H1 (cell line): ENCODE measurements at regions not wholly inside any gene's neighbourhood (a gene's known extent, or its start where the extent isn't known, plus 50 kb on each side); places are given as distances from the start of the nearest gene placed in this dataset.

Experiments
- CTCF ChIA-PET: fragments of 300-600 bp; sonication (Branson Sonifier 250); formaldehyde crosslinking; loops from one replicate; lab custom pipeline; 2021; ENCODE audit not compliant: partially characterized antibody; lab: Charles Lee
- POLR2A ChIA-PET: fragments of 300-600 bp; sonication (Branson Sonifier 250); formaldehyde crosslinking; loops from one replicate; lab custom pipeline; 2021; ENCODE audit warnings: inconsistent platforms; ENCODE audit not compliant: partially characterized antibody; lab: Charles Lee
- DNase-seq, 2 experiments: peaks; one replicate each; pipeline versions ENCODE4 v3.0.0 to v3.0.0-alpha.2; 2010 to 2022; ENCODE audit warnings: low spot score in 2 of 2, low read depth in 1 of 2, mixed read lengths in 1 of 2
- FAIRE-seq: peaks from 2 replicates; lab custom pipeline; 2011; peaks lifted over from hg19 to GRCh38; lab: Jason Lieb, UNC
- H2AFZ ChIP-seq: 2 replicates; pipeline ENCODE4 v1.8.1; 2012; ENCODE audit warnings: low read length, inconsistent platforms
- H2AK5ac ChIP-seq: 2 replicates; pipeline ENCODE4 v1.6.1; 2013; ENCODE audit warnings: low read depth, low read length
- H2BK120ac ChIP-seq: replicated peaks from 2 replicates; pipeline ENCODE3; 2013; ENCODE audit warnings: low read depth, low read length, inconsistent platforms
- H2BK12ac ChIP-seq: 2 replicates; pipeline ENCODE4 v1.6.1; 2013; ENCODE audit warnings: low read depth, low read length
- H2BK15ac ChIP-seq: 2 replicates; pipeline ENCODE4 v1.6.1; 2013; ENCODE audit warnings: low read length
- H2BK20ac ChIP-seq: 2 replicates; pipeline ENCODE4 v1.6.1; 2013; ENCODE audit warnings: low read length
- H2BK5ac ChIP-seq: 2 replicates; pipeline ENCODE4 v1.6.1; 2013; ENCODE audit warnings: low read depth, low read length
- H3K14ac ChIP-seq: 2 replicates; pipeline ENCODE4 v1.6.1; 2013; ENCODE audit warnings: inconsistent platforms; ENCODE audit not compliant: insufficient read length
- H3K18ac ChIP-seq: 2 replicates; pipeline ENCODE4 v1.6.1; 2013; ENCODE audit warnings: low read length; ENCODE audit errors: extremely low read depth
- H3K23ac ChIP-seq: 2 replicates; pipeline ENCODE4 v1.6.1; 2013; ENCODE audit warnings: inconsistent platforms; ENCODE audit not compliant: insufficient read length
- H3K23me2 ChIP-seq: 2 replicates; pipeline ENCODE4 v1.6.1; 2013; ENCODE audit warnings: low read depth, low read length
- H3K27ac ChIP-seq: 2 replicates; pipeline ENCODE4 v1.6.1; 2011; ENCODE audit warnings: low read depth, low read length, inconsistent platforms
- H3K27me3 ChIP-seq, 4 experiments: replicated peaks in 1 of 4; 1 replicate in 1 of 4; 2 replicates in 3 of 4; pipeline versions ENCODE4 v1.6.1 to v1.8.1; 2011 to 2013; ENCODE audit warnings: low read length in 3 of 4, mild to moderate bottlenecking in 3 of 4, inconsistent platforms in 2 of 4, mixed read lengths in 2 of 4, moderate library complexity in 1 of 4; ENCODE audit not compliant: control insufficient read depth in 3 of 4, insufficient read depth in 3 of 4; ENCODE audit errors: extremely low read depth in 1 of 4
- H3K36me3 ChIP-seq, 4 experiments: 2 replicates each; pipeline versions ENCODE4 v1.6.1 to v1.8.1; 2011 to 2013; ENCODE audit warnings: mild to moderate bottlenecking in 4 of 4, low read length in 3 of 4, moderate library complexity in 2 of 4, control low read depth in 1 of 4, inconsistent platforms in 1 of 4; ENCODE audit not compliant: insufficient read depth in 4 of 4, control insufficient read depth in 2 of 4
- H3K4ac ChIP-seq: replicated peaks from 2 replicates; pipeline ENCODE3; 2013; ENCODE audit warnings: low read length, low read depth, mixed read lengths, inconsistent platforms; ENCODE audit not compliant: insufficient read length
- H3K4me1 ChIP-seq, 4 experiments: replicated peaks in 1 of 4; 1 replicate in 1 of 4; 2 replicates in 3 of 4; pipeline versions ENCODE4 v1.6.1 to v1.8.1; 2011 to 2013; ENCODE audit warnings: low read length in 3 of 4, inconsistent platforms in 2 of 4, mixed read lengths in 1 of 4; ENCODE audit not compliant: insufficient read depth in 4 of 4, control insufficient read depth in 3 of 4
- H3K4me2 ChIP-seq, 2 experiments: 2 replicates each; pipeline versions ENCODE4 v1.6.1 to v1.8.1; 2011 to 2013; ENCODE audit warnings: low read depth in 2 of 2, low read length in 2 of 2, control low read depth in 1 of 2, inconsistent platforms in 1 of 2, mild to moderate bottlenecking in 1 of 2; ENCODE audit not compliant: insufficient read depth in 1 of 2
- H3K4me3 ChIP-seq, 4 experiments: fragments of 200-600, 300-600 bp in 1 of 4; sonication (generic), shearing (Covaris generic), sonication (Bioruptor Twin) in 1 of 4; 2 replicates each; pipeline versions ENCODE4 v1.5.1 to v1.8.1; 2011 to 2016; ENCODE audit warnings: low read length in 4 of 4, low read depth in 3 of 4, control low read depth in 2 of 4, inconsistent platforms in 2 of 4, mild to moderate bottlenecking in 2 of 4, mixed read lengths in 1 of 4, moderate library complexity in 1 of 4; ENCODE audit not compliant: insufficient read depth in 2 of 4; ENCODE audit errors: extremely low read depth in 1 of 4
- H3K56ac ChIP-seq: replicated peaks from 2 replicates; pipeline ENCODE3; 2013; ENCODE audit warnings: low read depth, mild to moderate bottlenecking, mixed read lengths, low read length, inconsistent platforms; ENCODE audit not compliant: insufficient read length
- H3K79me1 ChIP-seq: 2 replicates; pipeline ENCODE4 v1.6.1; 2013; ENCODE audit warnings: low read depth, low read length, control low read depth
- H3K79me2 ChIP-seq, 2 experiments: 2 replicates each; pipeline versions ENCODE4 v1.6.1 to v1.8.1; 2012 to 2013; ENCODE audit warnings: low read length in 2 of 2, mild to moderate bottlenecking in 2 of 2, inconsistent platforms in 1 of 2; ENCODE audit not compliant: insufficient read depth in 2 of 2, control insufficient read depth in 1 of 2
- H3K9ac ChIP-seq, 4 experiments: replicated peaks in 1 of 4; 1 replicate in 1 of 4; 2 replicates in 3 of 4; pipeline versions ENCODE4 v1.6.1 to v1.8.1; 2011 to 2013; ENCODE audit warnings: low read depth in 3 of 4, low read length in 3 of 4, control low read depth in 2 of 4, mild to moderate bottlenecking in 2 of 4, moderate library complexity in 2 of 4, inconsistent platforms in 1 of 4; ENCODE audit errors: extremely low read depth in 1 of 4
- H3K9me3 ChIP-seq, 2 experiments: 2 replicates each; pipeline versions ENCODE4 v1.6.1 to v1.8.1; 2012 to 2013; ENCODE audit warnings: mild to moderate bottlenecking in 2 of 2, moderate library complexity in 2 of 2, control low read depth in 1 of 2, inconsistent platforms in 1 of 2, low read depth in 1 of 2, low read length in 1 of 2, mixed read lengths in 1 of 2; ENCODE audit not compliant: insufficient read depth in 2 of 2
- H4K20me1 ChIP-seq, 2 experiments: replicated peaks in 1 of 2; 2 replicates each; pipeline versions ENCODE3 to v1.8.1; 2011 to 2013; ENCODE audit warnings: inconsistent platforms in 2 of 2, low read length in 2 of 2, mild to moderate bottlenecking in 1 of 2; ENCODE audit not compliant: insufficient read depth in 2 of 2, control insufficient read depth in 1 of 2
- H4K5ac ChIP-seq: 2 replicates; pipeline ENCODE4 v1.6.1; 2013; ENCODE audit warnings: low read length, low read depth, mixed read lengths, inconsistent platforms; ENCODE audit not compliant: insufficient read length
- H4K8ac ChIP-seq: 2 replicates; pipeline ENCODE4 v1.8.0; 2013; ENCODE audit warnings: mild to moderate bottlenecking, moderate library complexity, low read length, inconsistent platforms; ENCODE audit not compliant: insufficient read depth; ENCODE audit errors: extremely low read depth
- H4K91ac ChIP-seq: replicated peaks from 2 replicates; pipeline ENCODE3; 2013; ENCODE audit warnings: low read length, mixed read lengths, inconsistent platforms; ENCODE audit not compliant: insufficient read length
- ATF3 ChIP-seq: IDR thresholded peaks from 2 replicates; pipeline ENCODE4 v1.6.1; 2011; ENCODE audit warnings: low read depth, mild to moderate bottlenecking, low read length; ENCODE audit not compliant: insufficient read depth
- CBX5 ChIP-seq: fragments of 300-800, 300-1000 bp; sonication (generic); IDR thresholded peaks from 2 replicates; pipeline ENCODE4 v1.7.1; 2016; ENCODE audit warnings: antibody characterized with exemption, low read length, low read depth
- CBX8 ChIP-seq: fragments of 300-800, 300-1000 bp; sonication (generic); IDR thresholded peaks from 2 replicates; pipeline ENCODE4 v1.7.1; 2016; ENCODE audit warnings: low read depth, low read length, borderline replicate concordance
- CEBPB ChIP-seq: IDR thresholded peaks from 2 replicates; pipeline ENCODE4 v1.6.1; 2012; ENCODE audit warnings: low read depth, low read length
- CHD2 ChIP-seq: IDR thresholded peaks from 2 replicates; pipeline ENCODE4 v1.6.1; 2012; ENCODE audit warnings: low read length, improper control_type of control experiment
- E2F6 ChIP-seq: IDR thresholded peaks from 2 replicates; pipeline ENCODE4 v1.6.1; 2012; ENCODE audit warnings: inconsistent platforms
- EGR1 ChIP-seq: IDR thresholded peaks from 2 replicates; pipeline ENCODE4 v1.6.1; 2011; ENCODE audit warnings: low read depth, low read length, borderline replicate concordance
- GABPA ChIP-seq: IDR thresholded peaks from 2 replicates; pipeline ENCODE4 v1.6.1; 2011; ENCODE audit warnings: mild to moderate bottlenecking, low read length, moderate library complexity, borderline replicate concordance; ENCODE audit not compliant: insufficient read depth
- SP2 ChIP-seq: IDR thresholded peaks from 2 replicates; pipeline ENCODE4 v1.6.1; 2012; ENCODE audit warnings: mild to moderate bottlenecking, low read length, inconsistent platforms
- SUZ12 ChIP-seq: fragments of 200-600 bp; sonication (generic); IDR thresholded peaks from 2 replicates; pipeline ENCODE4 v1.6.1; 2012; ENCODE audit warnings: mild to moderate bottlenecking, inconsistent platforms, low read length, moderate library complexity, mixed read lengths
- YY1 ChIP-seq: IDR thresholded peaks from 2 replicates; pipeline ENCODE4 v1.6.1; 2011; ENCODE audit warnings: low read depth, mild to moderate bottlenecking, low read length
- WGBS, 2 experiments: shearing (Covaris generic) in 1 of 2; methylation state at CpG; one replicate each; pipeline versions ENCODE4 v1.1.6 to v1.1.7; 2013 to 2015; ENCODE audit warnings: low lambda C conversion rate in 2 of 2, mixed read lengths in 2 of 2, inconsistent platforms in 1 of 2, low coverage in 1 of 2, missing lambda C conversion rate in 1 of 2; ENCODE audit not compliant: insufficient replicate concordance in 2 of 2, insufficient coverage in 1 of 2, insufficient read length in 1 of 2; ENCODE audit errors: extremely low coverage in 1 of 2, missing lambda C conversion rate in 1 of 2; 5-methylcytosine and 5-hydroxymethylcytosine counted together

- Histone ChIP-seq H2AFZ (no peak overlapping the region), H3K9ac (no peak overlapping the region), H3K4me3 (no peak overlapping the region), H3K36me3 (peaks cover 0 to 6% (median 0%) of the 10 kb centered on the region in 4 experiments; a peak in 2 of 8 replicates), H3K4me1 (peaks cover 18 to 43% (median 30%) of the 10 kb centered on the region in 4 experiments), H3K9me3 (peaks cover 7 to 9% of the 10 kb centered on the region in 2 experiments), H2BK15ac (0 out of 2 replicates have a peak overlapping the region, but pooled peaks have one; percentile 18), H4K20me1 (no peaks in the 10 kb centered on the region), H3K79me1 (no peaks in the 10 kb centered on the region), H3K27ac (no peak overlapping the region), H2BK20ac (peak overlapping the region; percentile 52; the same call in 1 of the 2 replicates), H2BK120ac (no peak overlapping the region), H3K4ac (no peak overlapping the region), H4K91ac (no peak overlapping the region), H3K23me2 (0 out of 2 replicates have a peak, but pooled peaks cover 2% of the 10 kb centered on the region), H3K27me3 (peaks cover 2 to 27% (median 23%) of the 10 kb centered on the region in 4 experiments), H3K79me2 (no peaks in the 10 kb centered on the region), H3K4me2 (no peak overlapping the region), H3K56ac (no peak overlapping the region), H2BK5ac (no peak overlapping the region), H3K23ac (no peak overlapping the region), H3K18ac (no peak overlapping the region), H4K5ac (no peak overlapping the region), H2AK5ac (0 out of 2 replicates have a peak overlapping the region, but pooled peaks have one; percentile 7), H2BK12ac (no peak overlapping the region), H4K8ac (no peak overlapping the region), H3K14ac (no peak overlapping the region)
- CTCF ChIA-PET = interaction anchor here (0.6 to 8.2 kb wide), 19 partner anchors 8 to 326 kb away, joined by 3 to 245 read pairs (median 5); no protein-coding TSS in a partner anchor
- no peak for FAIRE-seq
- POLR2A ChIA-PET = interaction anchor here (0.5 to 5.2 kb wide), 3 partner anchors 317 to 348 kb away, joined by 3 to 30 read pairs (median 4); no protein-coding TSS in a partner anchor
- no peak for DNase-seq
- WGBS, 2 experiments = 88% methylated on average over 2 of the region's 2 CpGs; no CpG with 5 or more reads in 1 of the 2 experiments
- TF ChIP-seq CBX5 (no peak), CBX8 (no peak), YY1 (no peak), CHD2 (no peak), SUZ12 (no peak), CEBPB (no peak), E2F6 (no peak), GABPA (no peak), EGR1 (no peak), SP2 (no peak), ATF3 (no peak)
Measured at GRCh38 chr20:51309128-51309527, 233.4 kb downstream of the NFATC2 start.
